GM12878 (cell line): ENCODE measurements at regions not wholly inside any gene's neighbourhood (a gene's known extent, or its start where the extent isn't known, plus 50 kb on each side); places are given as distances from the start of the nearest gene placed in this dataset.

Experiments used
- ASH2L ChIP-seq: fragments of 300-600, 200-600 bp; sonication (generic); IDR thresholded peaks from 2 replicates; pipeline ENCODE4 v1.6.1; 2017; ENCODE audit warnings: low read depth, mild to moderate bottlenecking, borderline replicate concordance
- EZH2 ChIP-seq: IDR thresholded peaks from 2 replicates; pipeline ENCODE4 v1.6.1; 2012; ENCODE audit warnings: low read depth, mild to moderate bottlenecking, control low read depth, inconsistent platforms, low read length, borderline replicate concordance; ENCODE audit not compliant: control insufficient read depth
- FOXK2 ChIP-seq: fragments of 450-650 bp; IDR thresholded peaks from 2 replicates; pipeline ENCODE4 v1.6.1; 2017; ENCODE audit warnings: mild to moderate bottlenecking, moderate library complexity
- HDAC2 ChIP-seq: fragments of 200-600 bp; sonication (generic); IDR thresholded peaks from 2 replicates; pipeline ENCODE4 v1.6.1; 2017
- HDAC6 ChIP-seq: fragments of 200-600 bp; sonication (generic); IDR thresholded peaks from one replicate; pipeline ENCODE4 v1.8.0; 2017; ENCODE audit warnings: antibody characterized with exemption; ENCODE audit not compliant: unreplicated experiment
- HDGF ChIP-seq: fragments of 450-650 bp; IDR thresholded peaks from 2 replicates; pipeline ENCODE4 v1.6.1; 2016; ENCODE audit warnings: antibody characterized with exemption
- PBX3 ChIP-seq: IDR thresholded peaks from 2 replicates; pipeline ENCODE4 v1.6.1; 2011; ENCODE audit warnings: mild to moderate bottlenecking, low read depth, low read length, moderate library complexity; ENCODE audit not compliant: insufficient replicate concordance
- POLR2A ChIP-seq: IDR thresholded peaks from 2 replicates; pipeline ENCODE4 v1.6.1; 2011; ENCODE audit warnings: low read depth, mild to moderate bottlenecking, low read length
- REST ChIP-seq: IDR thresholded peaks from 2 replicates; pipeline ENCODE4 v1.6.1; 2012; ENCODE audit warnings: mild to moderate bottlenecking, low read depth, low read length
- SIX5 ChIP-seq: IDR thresholded peaks from 2 replicates; pipeline ENCODE4 v1.6.1; 2011; ENCODE audit warnings: mild to moderate bottlenecking, low read depth, low read length, moderate library complexity; ENCODE audit not compliant: severe bottlenecking
- TF ChIP-seq, protein P1 (sequence below): IDR thresholded peaks from 2 replicates; pipeline ENCODE4 v1.6.1; 2012; ENCODE audit warnings: low read depth, low read length, improper control_type of control experiment
- TF ChIP-seq, protein P2 (sequence below), 3 experiments: IDR thresholded peaks in 2 of 3; conservative IDR thresholded peaks in 1 of 3; 2 replicates each; pipeline ENCODE4 v1.5.1; 2011; ENCODE audit warnings: low read depth in 3 of 3, low read length in 3 of 3, mild to moderate bottlenecking in 3 of 3, control low read depth in 2 of 3, moderate library complexity in 2 of 3, inconsistent platforms in 1 of 3, mixed read lengths in 1 of 3; ENCODE audit not compliant: control insufficient read depth in 2 of 3, insufficient read depth in 1 of 3; ENCODE audit errors: extremely low read depth in 1 of 3

GRCh38 chr22:48327721-48328120, 1500.0 kb downstream of the BRD1 start:
- TF ChIP-seq FOXK2 = no peak
- TF ChIP-seq HDAC2 = no peak
- no peak for TF ChIP-seq POLR2A
- no peak for TF ChIP-seq ASH2L
- TF ChIP-seq, protein P1, sequence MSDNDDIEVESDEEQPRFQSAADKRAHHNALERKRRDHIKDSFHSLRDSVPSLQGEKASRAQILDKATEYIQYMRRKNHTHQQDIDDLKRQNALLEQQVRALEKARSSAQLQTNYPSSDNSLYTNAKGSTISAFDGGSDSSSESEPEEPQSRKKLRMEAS = no peak
- no peak for TF ChIP-seq HDGF
- no peak for TF ChIP-seq PBX3
- no peak for TF ChIP-seq REST
- TF ChIP-seq, protein P2, sequence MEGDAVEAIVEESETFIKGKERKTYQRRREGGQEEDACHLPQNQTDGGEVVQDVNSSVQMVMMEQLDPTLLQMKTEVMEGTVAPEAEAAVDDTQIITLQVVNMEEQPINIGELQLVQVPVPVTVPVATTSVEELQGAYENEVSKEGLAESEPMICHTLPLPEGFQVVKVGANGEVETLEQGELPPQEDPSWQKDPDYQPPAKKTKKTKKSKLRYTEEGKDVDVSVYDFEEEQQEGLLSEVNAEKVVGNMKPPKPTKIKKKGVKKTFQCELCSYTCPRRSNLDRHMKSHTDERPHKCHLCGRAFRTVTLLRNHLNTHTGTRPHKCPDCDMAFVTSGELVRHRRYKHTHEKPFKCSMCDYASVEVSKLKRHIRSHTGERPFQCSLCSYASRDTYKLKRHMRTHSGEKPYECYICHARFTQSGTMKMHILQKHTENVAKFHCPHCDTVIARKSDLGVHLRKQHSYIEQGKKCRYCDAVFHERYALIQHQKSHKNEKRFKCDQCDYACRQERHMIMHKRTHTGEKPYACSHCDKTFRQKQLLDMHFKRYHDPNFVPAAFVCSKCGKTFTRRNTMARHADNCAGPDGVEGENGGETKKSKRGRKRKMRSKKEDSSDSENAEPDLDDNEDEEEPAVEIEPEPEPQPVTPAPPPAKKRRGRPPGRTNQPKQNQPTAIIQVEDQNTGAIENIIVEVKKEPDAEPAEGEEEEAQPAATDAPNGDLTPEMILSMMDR (IDR thresholded peaks at IDR 0.05 in 2 of 3, conservative IDR thresholded peaks at IDR 0.05 in 1 of 3; ENCODE audit: control insufficient read depth in 2 of 3, extremely low read depth in 1 of 3, insufficient read depth in 1 of 3, low read depth in 3 of 3, low read length in 3 of 3) = no peak
- TF ChIP-seq SIX5 = no peak
- TF ChIP-seq HDAC6 = no peak
- TF ChIP-seq EZH2 = no peak
